ENCODE measurements at regions not wholly inside any gene's neighbourhood (a gene's known extent, or its start where the extent isn't known, plus 50 kb on each side); places are given as distances from the start of the nearest gene placed in this dataset.

DNA sequence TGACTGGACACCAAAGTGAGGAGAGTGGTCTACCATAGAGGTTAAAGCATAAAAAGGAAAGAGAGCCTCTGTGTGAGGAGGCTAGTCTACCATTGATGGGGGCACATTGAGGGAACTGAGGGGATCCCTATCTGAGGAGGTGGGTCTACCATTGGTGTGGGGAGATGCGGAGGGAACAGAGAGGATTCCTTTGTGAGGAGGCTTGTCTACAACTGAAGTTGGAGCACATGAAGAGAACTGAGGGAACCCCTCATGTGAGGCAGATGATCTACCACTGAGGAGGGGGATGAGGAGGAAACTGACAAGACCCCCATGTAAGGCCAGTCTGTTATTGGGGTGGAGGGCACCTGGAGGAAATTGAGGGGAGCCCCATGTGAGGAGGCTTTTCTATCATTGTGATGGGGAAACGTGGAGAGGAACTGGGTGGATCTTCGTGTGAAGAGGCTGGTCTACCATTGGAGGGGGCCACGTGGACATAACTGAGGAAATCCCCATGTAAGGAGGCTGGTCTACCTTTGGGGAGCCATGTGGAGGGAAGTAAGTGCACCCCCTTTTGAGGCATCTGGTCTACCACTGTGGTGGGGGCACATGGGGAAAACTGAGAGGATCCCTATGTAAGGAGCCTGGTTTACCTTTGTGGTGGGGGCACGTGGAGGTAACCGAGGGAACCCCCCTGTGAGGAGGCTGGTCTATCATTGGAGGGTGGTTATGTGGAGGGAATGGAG lies 160.1 kb downstream of the FBLN2 start:
- Histone ChIP-seq H3K27me3 (ENCODE audit: control insufficient read depth, insufficient read depth, low read length) (no peaks in the 10 kb centered on the region), H3K36me3 (replicated peaks; ENCODE audit: control insufficient read depth, insufficient read depth, low read length) (no peaks in the 10 kb centered on the region), H3K4me3 (ENCODE audit: insufficient read depth, low read depth, low read length) (no peak overlapping the region)
- DNase-seq: no peak

DNA sequence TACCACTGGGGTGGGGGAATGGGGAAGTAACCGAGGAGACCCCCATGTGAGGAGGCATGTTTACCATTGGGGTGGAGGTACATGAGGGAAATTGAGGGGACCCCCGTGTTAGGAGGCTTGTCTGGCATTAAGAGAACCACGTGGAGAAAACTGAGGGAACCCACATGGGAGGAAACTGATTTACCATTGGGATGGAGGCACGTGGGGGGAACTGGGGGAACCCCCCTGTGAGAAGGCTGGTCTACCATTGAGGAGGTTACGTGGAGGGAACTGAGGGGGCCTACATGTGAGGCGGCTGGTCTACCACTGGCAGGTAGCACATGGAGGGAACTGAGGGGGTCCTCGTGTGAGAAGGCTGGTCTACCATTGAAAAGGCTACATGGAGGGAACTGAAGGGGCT lies 159.4 kb downstream of the FBLN2 start:
- H3K36me3 ChIP-seq (replicated peaks; ENCODE audit: control insufficient read depth, insufficient read depth, low read length): no peaks in the 10 kb centered on the region
- no peak overlapping the region for H3K4me3 ChIP-seq (ENCODE audit: insufficient read depth, low read depth, low read length)
- H3K27me3 ChIP-seq (ENCODE audit: control insufficient read depth, insufficient read depth, low read length): no peaks in the 10 kb centered on the region
- DNase-seq: no peak

DNA sequence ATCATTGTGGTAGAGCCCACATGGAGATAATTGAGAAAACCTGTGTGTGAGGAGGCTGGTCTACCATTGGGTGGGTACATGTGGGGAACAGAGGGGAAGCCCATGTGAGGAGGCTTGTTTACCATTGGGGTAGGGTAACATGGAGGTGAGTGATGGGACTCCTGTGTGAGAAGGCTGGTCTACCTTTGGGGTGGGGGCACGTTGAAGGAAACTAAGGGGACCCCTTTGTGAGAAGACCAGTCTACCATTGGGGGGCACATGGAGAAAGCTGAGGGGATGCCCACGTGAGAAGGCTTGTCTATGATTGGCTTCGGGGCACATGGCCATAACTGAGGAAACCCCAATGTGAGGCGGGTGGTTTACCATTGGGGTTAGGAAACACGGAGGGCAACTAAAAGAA lies 158.5 kb downstream of the FBLN2 start:
- DNase-seq: no peak
- no peak overlapping the region for H3K4me3 ChIP-seq (ENCODE audit: insufficient read depth, low read depth, low read length)
- H3K27me3 ChIP-seq (ENCODE audit: control insufficient read depth, insufficient read depth, low read length): no peaks in the 10 kb centered on the region
- no peaks in the 10 kb centered on the region for H3K36me3 ChIP-seq (replicated peaks; ENCODE audit: control insufficient read depth, insufficient read depth, low read length)

DNA sequence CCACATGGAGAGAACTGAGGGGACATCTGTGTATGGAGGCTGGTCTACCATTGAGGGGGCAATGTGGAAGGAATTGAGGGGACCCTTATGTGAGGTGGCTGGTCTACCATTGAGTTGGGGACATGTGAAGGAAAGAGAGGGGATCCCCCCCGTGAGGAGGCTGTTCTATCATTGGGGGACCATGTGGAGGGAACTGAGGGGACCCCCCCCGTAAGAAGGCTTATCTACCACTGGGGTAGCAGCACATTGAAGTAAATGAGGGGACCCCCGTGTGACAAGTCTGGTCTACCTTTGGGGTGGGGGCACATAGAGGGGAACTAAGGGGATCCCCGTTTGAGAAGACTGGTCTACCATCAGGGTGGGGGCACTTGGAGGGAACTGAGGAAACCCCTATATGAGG lies 158.0 kb downstream of the FBLN2 start:
- no peak for DNase-seq
- no peak overlapping the region for H3K4me3 ChIP-seq (ENCODE audit: insufficient read depth, low read depth, low read length)
- no peaks in the 10 kb centered on the region for H3K36me3 ChIP-seq (replicated peaks; ENCODE audit: control insufficient read depth, insufficient read depth, low read length)
- H3K27me3 ChIP-seq (ENCODE audit: control insufficient read depth, insufficient read depth, low read length): no peaks in the 10 kb centered on the region

DNA sequence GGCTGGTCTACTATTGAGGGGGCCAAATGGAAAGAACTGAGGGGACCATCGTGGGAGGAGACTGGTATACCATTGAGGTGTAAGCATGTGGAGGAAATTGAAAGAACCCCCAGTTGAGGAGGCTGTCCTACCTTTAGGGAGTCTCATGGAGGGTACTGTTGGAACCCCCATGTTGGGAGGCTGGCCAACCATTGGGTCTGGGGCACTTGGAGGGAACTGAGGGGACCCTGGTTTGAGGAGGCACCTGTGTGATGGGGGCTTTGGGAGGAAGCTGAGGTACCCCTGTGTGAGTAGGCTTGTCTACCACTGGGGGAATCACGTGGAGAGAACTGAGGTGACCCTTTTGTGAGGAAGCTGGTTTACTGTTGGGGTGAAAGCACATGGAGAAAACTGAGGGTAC lies 157.5 kb downstream of the FBLN2 start:
- Histone ChIP-seq H3K36me3 (replicated peaks; ENCODE audit: control insufficient read depth, insufficient read depth, low read length) (no peaks in the 10 kb centered on the region), H3K27me3 (ENCODE audit: control insufficient read depth, insufficient read depth, low read length) (no peaks in the 10 kb centered on the region), H3K4me3 (ENCODE audit: insufficient read depth, low read depth, low read length) (no peak overlapping the region)
- no peak for DNase-seq

DNA sequence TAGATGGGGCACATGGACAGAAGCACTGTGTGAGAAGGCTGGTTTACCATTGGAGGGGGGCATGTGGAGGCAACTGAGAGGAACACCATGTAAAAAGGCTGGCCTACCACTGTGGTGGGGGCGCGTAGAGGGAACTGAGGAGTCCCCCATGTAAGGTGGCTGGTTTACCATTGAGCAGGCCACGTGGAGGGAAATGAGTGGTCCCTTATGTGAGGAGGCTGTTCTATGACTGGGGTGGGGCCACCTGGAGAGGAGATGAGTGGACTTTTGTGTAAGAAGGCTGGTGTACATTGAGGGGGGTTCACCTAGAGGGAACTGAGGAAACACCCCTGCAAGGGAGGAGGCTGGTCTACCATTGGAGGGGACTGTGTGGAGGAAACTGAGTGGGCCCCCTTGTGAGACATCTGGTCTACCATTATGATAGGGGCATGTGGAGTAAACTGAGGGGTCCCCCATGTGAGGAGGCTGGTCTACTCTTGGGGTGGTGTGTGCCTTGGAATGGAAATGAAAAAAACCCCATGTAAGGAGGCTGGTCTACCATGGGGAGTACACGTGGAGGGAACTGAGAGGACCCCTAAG lies 156.9 kb downstream of the FBLN2 start:
- Histone ChIP-seq H3K27me3 (ENCODE audit: control insufficient read depth, insufficient read depth, low read length) (no peaks in the 10 kb centered on the region), H3K4me3 (ENCODE audit: insufficient read depth, low read depth, low read length) (no peak overlapping the region), H3K36me3 (replicated peaks; ENCODE audit: control insufficient read depth, insufficient read depth, low read length) (no peaks in the 10 kb centered on the region)
- DNase-seq: no peak

DNA sequence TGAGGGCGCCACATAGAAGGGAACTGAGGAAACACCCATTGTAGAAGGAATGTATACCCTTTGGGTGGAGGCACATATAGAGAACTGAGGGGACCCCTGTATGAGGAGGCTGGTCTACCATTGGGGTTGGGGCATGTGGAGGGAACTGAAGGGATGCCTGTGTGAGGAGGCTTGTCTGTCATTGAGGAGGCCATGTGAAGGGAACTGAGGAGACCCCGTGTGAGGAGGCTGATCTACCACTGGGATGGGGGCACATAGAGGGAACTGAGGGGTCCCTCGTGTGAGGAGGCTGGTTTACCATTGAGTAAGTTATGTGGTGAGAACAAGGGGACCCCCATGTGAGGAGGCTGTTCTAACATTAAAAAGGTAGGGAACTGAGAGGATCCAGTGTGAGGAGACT lies 156.1 kb downstream of the FBLN2 start:
- DNase-seq: no peak

DNA sequence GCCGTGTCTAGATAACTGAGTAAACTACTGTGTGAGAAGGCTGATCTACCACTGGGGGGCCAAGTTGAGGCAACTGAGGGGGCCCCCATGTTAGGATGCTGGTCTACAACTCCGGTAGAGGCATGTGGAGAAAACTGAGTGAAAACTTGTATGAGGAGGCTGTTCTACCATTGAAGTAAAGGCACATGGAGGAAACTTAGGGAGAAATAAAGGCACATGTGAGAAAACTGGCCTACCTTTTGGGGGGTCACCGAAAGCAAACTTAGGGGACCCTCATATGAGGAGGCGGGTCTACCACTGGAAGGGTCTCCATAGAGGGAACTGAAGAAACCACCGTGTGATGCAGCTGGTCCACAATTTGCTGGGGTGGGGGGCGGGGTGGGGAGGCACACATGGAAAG lies 155.2 kb downstream of the FBLN2 start:
- no peak for DNase-seq
- Histone ChIP-seq H3K36me3 (replicated peaks; ENCODE audit: control insufficient read depth, insufficient read depth, low read length) (no peaks in the 10 kb centered on the region), H3K27me3 (ENCODE audit: control insufficient read depth, insufficient read depth, low read length) (no peaks in the 10 kb centered on the region), H3K4me3 (ENCODE audit: insufficient read depth, low read depth, low read length) (no peak overlapping the region)

More for the DNA sequence above, 156.1 kb downstream of the FBLN2 start:
- H3K4me3 ChIP-seq (ENCODE audit: insufficient read depth, low read depth, low read length): no peak overlapping the region
- H3K36me3 ChIP-seq (replicated peaks; ENCODE audit: control insufficient read depth, insufficient read depth, low read length): no peaks in the 10 kb centered on the region
- H3K27me3 ChIP-seq (ENCODE audit: control insufficient read depth, insufficient read depth, low read length): no peaks in the 10 kb centered on the region

DNA sequence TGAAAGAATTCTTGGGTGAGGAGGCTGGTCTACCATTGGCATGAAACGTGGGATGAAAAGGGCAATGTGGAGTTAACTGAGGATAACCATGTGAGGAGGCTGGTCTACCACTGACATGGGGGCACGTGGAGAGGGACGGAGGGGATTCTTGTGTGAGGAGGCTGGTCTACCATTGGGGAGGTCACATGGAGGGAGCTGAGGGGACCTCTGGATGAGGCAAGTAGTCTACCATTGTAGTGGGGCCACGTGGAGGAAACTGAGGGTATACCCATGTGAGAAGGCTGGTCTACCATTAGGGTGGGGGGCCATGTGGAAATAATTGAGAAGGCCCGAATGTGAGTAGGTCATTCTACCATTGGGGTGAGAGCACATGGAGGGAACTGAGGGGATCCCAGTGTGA lies 154.1 kb downstream of the FBLN2 start:
- Histone ChIP-seq H3K4me3 (ENCODE audit: insufficient read depth, low read depth, low read length) (no peak overlapping the region), H3K27me3 (ENCODE audit: control insufficient read depth, insufficient read depth, low read length) (no peaks in the 10 kb centered on the region), H3K36me3 (replicated peaks; ENCODE audit: control insufficient read depth, insufficient read depth, low read length) (no peaks in the 10 kb centered on the region)
- no peak for DNase-seq

DNA sequence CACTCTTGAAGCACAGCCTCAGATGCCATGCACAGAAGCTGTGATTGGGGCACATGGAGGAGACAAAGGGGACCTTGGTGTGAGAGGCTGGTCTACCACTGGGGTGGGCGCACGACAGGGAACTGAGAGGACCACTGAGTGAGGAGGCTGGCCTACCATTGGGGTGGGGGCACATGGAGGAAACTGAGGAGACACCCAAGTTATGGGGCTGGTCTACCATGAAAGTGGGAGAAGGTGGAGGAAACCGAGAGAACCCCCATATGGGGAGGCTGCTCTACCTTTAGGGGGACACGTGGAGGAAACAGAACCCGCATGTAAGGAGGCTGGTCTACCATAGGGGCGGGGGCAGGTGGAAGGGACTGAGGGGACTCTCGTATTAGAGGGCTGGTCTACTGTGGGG lies 153.4 kb downstream of the FBLN2 start:
- no peaks in the 10 kb centered on the region for H3K27me3 ChIP-seq (ENCODE audit: control insufficient read depth, insufficient read depth, low read length)
- DNase-seq: no peak
- no peaks in the 10 kb centered on the region for H3K36me3 ChIP-seq (replicated peaks; ENCODE audit: control insufficient read depth, insufficient read depth, low read length)
- no peak overlapping the region for H3K4me3 ChIP-seq (ENCODE audit: insufficient read depth, low read depth, low read length)

DNA sequence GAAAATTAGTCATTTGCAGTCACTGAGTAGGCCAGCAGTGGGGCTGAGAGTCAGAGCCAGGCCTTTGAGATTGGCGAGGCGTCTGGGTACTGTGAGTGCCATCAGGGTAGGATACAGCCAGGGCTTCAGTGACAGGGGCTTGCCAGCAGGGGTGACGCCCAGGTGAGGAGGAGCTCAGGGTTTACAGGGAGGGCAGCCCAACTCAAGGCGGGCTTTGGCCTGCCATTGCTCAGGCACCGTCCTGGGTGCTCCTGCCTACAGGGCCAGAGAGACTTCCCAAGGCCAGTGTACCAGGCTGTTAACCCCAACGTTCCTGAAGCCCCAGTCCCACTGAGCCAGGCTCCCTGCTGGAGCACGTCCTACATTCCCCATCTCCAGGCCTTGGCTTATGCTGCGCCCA lies 152.0 kb downstream of the FBLN2 start:
- Histone ChIP-seq H3K27me3 (ENCODE audit: control insufficient read depth, insufficient read depth, low read length) (no peaks in the 10 kb centered on the region; the same call in 1 of the 2 replicates), H3K36me3 (replicated peaks; ENCODE audit: control insufficient read depth, insufficient read depth, low read length) (no peaks in the 10 kb centered on the region), H3K4me3 (ENCODE audit: insufficient read depth, low read depth, low read length) (no peak overlapping the region)
- DNase-seq: no peak

DNA sequence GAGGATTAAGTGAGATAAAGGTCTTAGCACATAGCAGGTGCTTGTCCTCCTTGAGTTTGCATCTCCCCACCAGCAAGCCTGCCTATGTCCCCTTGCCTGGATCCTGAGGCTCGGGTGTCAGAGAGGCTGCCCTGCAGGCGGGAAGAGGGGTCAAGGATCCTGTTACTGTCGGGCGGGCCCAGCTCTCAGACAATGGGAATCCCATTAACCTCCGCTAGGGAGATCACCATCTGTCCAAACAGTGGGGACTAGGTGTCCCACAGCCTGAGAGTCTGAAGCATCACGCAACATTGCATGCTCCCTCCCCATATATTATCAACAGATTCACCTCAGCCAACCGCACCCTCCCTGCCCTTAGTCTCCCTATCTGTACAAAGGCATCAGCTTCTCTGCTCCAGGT lies 151.4 kb downstream of the FBLN2 start:
- DNase-seq: peak; percentile 80
- no peaks in the 10 kb centered on the region for H3K36me3 ChIP-seq (replicated peaks; ENCODE audit: control insufficient read depth, insufficient read depth, low read length)
- H3K27me3 ChIP-seq (ENCODE audit: control insufficient read depth, insufficient read depth, low read length): no peaks in the 10 kb centered on the region; the same call in 1 of the 2 replicates
- H3K4me3 ChIP-seq (ENCODE audit: insufficient read depth, low read depth, low read length): no peak overlapping the region

DNA sequence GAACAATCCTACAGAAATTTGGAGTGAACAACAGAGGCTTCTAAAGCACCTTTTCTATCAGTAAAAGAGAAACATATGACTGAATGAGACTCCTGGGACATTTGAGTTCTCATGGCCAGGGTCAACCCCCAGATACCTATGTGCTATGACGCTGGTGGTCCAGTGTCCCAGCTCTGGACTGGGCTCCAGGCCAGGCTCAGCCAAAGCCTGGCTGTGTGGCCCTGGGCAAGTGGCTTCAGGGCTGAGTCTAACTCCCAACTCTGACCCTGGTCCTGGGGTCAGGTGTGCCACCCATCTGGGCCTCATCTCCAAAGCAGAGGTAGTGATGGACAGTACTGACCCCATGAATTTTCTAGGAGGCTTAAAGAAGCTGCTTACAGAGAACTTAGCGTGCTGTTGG lies 147.8 kb downstream of the FBLN2 start:
- no peak for DNase-seq
- Histone ChIP-seq H3K4me3 (ENCODE audit: insufficient read depth, low read depth, low read length) (no peak overlapping the region), H3K36me3 (replicated peaks; ENCODE audit: control insufficient read depth, insufficient read depth, low read length) (no peaks in the 10 kb centered on the region), H3K27me3 (ENCODE audit: control insufficient read depth, insufficient read depth, low read length) (no peaks in the 10 kb centered on the region; the same call in 1 of the 2 replicates)

DNA sequence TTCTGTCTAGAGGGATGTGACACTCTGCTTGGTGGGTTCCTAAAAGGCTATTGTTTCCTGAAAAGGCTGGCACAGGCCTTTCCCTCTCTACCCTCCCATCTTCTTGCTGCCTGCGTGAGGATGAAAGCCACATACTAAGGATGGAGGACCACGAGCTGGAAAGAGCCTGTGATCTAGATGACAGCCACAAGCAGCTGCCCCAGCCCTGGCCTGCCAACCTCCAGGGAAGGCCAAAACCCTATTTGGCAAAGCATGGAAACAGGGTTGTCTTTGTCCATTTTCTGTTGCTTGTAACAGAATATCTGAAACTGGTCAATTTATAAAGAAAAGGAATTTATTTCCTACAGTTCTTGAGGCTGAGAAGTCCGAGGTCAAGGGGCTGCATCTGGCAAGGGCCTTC lies 144.5 kb downstream of the FBLN2 start:
- Histone ChIP-seq H3K36me3 (replicated peaks; ENCODE audit: control insufficient read depth, insufficient read depth, low read length) (no peaks in the 10 kb centered on the region), H3K4me3 (ENCODE audit: insufficient read depth, low read depth, low read length) (no peak overlapping the region)
- DNase-seq: no peak

DNA sequence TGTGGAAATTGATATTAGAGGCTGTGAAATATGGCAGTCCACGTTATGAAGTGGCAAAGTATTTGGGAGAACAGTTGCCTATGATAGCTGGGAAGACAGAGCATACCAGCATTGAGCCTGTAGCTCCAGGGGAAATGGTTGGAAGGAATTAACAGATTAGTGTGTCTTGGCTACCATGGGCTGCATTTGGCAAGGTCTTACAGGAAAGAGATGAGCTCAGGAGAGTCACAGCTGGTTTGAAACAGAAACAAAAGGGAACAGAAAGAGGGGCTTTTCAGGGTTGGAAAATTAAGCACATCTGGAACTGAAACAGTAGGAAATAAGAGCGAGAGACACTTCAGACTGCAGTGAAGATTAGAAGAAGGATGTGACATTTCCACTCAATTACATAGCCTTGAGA lies 141.7 kb downstream of the FBLN2 start:
- no peaks in the 10 kb centered on the region for H3K27me3 ChIP-seq (ENCODE audit: control insufficient read depth, insufficient read depth, low read length)
- no peaks in the 10 kb centered on the region for H3K36me3 ChIP-seq (replicated peaks; ENCODE audit: control insufficient read depth, insufficient read depth, low read length)
- DNase-seq: no peak
- no peak overlapping the region for H3K4me3 ChIP-seq (ENCODE audit: insufficient read depth, low read depth, low read length)

More for the DNA sequence above, 144.5 kb downstream of the FBLN2 start:
- no peaks in the 10 kb centered on the region; the same call in 1 of the 2 replicates for H3K27me3 ChIP-seq (ENCODE audit: control insufficient read depth, insufficient read depth, low read length)

Measured in H7 (cell line).